ENCODE measurements at regions not wholly inside any gene's neighbourhood (a gene's known extent, or its start where the extent isn't known, plus 50 kb on each side); places are given as distances from the start of the nearest gene placed in this dataset.

DNA sequence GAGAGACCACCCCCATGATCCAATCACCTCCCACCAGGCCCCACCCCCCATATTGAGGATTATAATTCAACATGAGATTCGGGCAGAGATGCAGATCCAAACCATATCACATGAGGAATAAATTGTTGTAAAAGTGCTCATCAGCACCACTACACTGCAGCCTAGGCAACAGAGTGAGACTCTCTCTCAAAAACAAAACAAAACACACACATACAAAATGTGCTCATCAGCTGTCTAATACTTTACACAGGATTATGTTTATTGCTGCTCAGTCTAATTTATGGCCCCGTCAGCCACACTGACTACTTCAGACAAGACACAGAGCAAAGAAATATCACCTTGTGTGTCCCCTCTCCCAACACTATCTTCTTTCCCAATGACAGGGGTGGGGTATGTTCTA lies 72.9 kb upstream of the PPM1J start:
- H3K9ac ChIP-seq: no peak overlapping the region
- H3K27ac ChIP-seq: no peak overlapping the region
- no peaks in the 10 kb centered on the region for H3K36me3 ChIP-seq (ENCODE audit: control insufficient read depth, insufficient read depth, low read length)
- H3K27me3 ChIP-seq (ENCODE audit: control insufficient read depth, insufficient read depth, low read length): no peaks in the 10 kb centered on the region
- TF ChIP-seq, protein P1, sequence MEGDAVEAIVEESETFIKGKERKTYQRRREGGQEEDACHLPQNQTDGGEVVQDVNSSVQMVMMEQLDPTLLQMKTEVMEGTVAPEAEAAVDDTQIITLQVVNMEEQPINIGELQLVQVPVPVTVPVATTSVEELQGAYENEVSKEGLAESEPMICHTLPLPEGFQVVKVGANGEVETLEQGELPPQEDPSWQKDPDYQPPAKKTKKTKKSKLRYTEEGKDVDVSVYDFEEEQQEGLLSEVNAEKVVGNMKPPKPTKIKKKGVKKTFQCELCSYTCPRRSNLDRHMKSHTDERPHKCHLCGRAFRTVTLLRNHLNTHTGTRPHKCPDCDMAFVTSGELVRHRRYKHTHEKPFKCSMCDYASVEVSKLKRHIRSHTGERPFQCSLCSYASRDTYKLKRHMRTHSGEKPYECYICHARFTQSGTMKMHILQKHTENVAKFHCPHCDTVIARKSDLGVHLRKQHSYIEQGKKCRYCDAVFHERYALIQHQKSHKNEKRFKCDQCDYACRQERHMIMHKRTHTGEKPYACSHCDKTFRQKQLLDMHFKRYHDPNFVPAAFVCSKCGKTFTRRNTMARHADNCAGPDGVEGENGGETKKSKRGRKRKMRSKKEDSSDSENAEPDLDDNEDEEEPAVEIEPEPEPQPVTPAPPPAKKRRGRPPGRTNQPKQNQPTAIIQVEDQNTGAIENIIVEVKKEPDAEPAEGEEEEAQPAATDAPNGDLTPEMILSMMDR (IDR thresholded peaks at IDR 0.05): no peak
- H3K79me2 ChIP-seq: no peaks in the 10 kb centered on the region
- H3K4me3 ChIP-seq (ENCODE audit: low read depth, low read length): no peak overlapping the region
- no peak overlapping the region for H2AFZ ChIP-seq
- no peaks in the 10 kb centered on the region for H3K4me1 ChIP-seq
- no peaks in the 10 kb centered on the region for H3K9me3 ChIP-seq (ENCODE audit: control insufficient read depth, low read length)
- no peak overlapping the region for H3K4me2 ChIP-seq (ENCODE audit: low read length)

DNA sequence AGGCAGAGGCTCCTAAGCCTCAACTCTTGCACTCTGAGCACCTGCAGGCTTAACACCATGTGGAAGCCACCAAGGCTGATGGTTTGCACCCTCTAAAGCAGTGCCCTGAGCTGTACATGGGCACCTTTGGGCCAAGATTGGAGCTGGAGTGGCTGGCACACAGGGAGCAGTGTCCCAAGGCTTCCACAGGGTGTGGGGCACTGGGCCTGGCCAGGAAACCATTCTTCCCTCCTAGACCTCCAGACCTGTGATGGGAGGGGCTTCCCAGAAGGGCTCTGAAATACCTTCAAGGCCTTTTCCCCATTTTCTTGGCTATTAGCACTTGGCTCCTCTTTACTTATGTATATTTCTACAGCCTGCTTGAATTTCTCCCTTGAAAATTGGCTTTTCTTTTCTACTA lies 67.9 kb upstream of the PPM1J start:
- Histone ChIP-seq H3K27ac (no peak overlapping the region), H3K27me3 (ENCODE audit: control insufficient read depth, insufficient read depth, low read length) (no peaks in the 10 kb centered on the region), H3K4me2 (ENCODE audit: low read length) (no peak overlapping the region), H3K9ac (no peak overlapping the region), H3K4me1 (no peaks in the 10 kb centered on the region), H3K9me3 (ENCODE audit: control insufficient read depth, low read length) (no peaks in the 10 kb centered on the region), H3K79me2 (no peaks in the 10 kb centered on the region), H3K36me3 (ENCODE audit: control insufficient read depth, insufficient read depth, low read length) (no peaks in the 10 kb centered on the region), H2AFZ (no peak overlapping the region), H3K4me3 (ENCODE audit: low read depth, low read length) (no peak overlapping the region)
- TF ChIP-seq, protein P1 (IDR thresholded peaks at IDR 0.05): no peak

DNA sequence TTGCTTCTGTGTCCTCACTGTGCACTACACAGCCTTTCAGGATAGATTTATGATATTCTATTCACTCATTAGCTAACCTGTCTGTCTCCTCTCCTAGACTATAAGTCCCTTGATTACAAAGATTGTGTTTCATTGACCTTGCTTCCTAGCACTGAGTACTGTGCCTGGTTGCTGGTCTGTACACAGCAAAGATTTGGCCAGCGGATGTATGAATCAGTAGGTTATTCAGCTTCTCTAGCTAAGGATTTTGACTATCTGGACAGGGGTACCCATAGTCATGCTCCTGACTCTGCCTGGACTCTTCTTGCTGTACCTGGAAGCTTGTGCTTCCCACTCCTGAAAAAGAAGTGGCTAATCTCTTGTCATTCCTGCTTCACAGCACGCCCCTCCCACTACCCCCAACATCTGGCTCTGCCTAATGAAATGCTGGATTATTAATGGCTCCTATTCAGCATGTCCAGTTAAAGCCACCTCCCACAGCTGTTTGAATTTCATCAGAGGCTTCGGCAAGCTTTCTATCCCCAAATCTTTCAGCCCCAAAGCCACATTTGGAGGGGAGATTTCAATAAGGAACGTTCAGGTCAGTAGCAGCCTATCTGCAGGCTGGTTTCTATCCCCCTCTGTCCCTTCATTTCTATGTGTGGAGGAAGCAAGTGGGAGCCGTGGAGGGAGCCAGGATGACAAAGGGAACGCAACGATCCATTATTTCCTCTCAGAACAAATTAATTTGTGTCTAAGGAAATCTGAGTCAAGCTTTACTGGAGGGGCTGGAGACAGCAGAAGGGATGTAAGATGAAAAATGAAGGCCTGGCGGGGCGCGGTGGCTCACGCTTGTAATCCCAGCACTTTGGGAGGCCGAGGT lies 64.8 kb upstream of the PPM1J start:
- Histone ChIP-seq H3K4me2 (ENCODE audit: low read length) (no peak overlapping the region), H3K4me3 (ENCODE audit: low read depth, low read length) (no peak overlapping the region), H3K27ac (no peak overlapping the region), H3K79me2 (no peaks in the 10 kb centered on the region), H3K9me3 (ENCODE audit: control insufficient read depth, low read length) (no peaks in the 10 kb centered on the region), H3K4me1 (no peaks in the 10 kb centered on the region), H3K36me3 (ENCODE audit: control insufficient read depth, insufficient read depth, low read length) (no peaks in the 10 kb centered on the region), H3K27me3 (ENCODE audit: control insufficient read depth, insufficient read depth, low read length) (no peaks in the 10 kb centered on the region), H2AFZ (no peak overlapping the region), H3K9ac (no peak overlapping the region)
- TF ChIP-seq, protein P1 (IDR thresholded peaks at IDR 0.05): no peak

DNA sequence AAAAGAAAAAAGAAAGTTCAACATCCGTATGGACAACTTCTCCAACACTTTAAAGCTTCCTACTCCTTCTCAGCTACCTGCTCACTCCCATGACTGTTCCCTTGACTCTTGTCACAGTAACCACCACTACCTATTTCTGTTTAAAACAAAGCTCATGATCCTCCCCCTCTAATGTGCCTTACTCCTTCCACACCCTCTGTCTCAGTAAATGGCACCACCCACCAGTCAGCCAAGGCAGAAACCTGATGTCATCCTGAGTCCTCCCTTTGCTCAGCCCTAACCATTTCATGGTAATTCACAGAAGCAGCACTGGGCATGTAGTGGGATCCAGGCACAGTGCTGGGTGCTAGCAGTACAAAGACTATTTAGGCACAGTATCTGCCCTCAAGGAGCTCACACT lies 63.0 kb upstream of the PPM1J start:
- H3K79me2 ChIP-seq: no peaks in the 10 kb centered on the region
- H3K4me3 ChIP-seq (ENCODE audit: low read depth, low read length): no peak overlapping the region
- no peak overlapping the region for H3K27ac ChIP-seq
- no peaks in the 10 kb centered on the region for H3K36me3 ChIP-seq (ENCODE audit: control insufficient read depth, insufficient read depth, low read length)
- H3K4me1 ChIP-seq: no peaks in the 10 kb centered on the region
- TF ChIP-seq, protein P1 (IDR thresholded peaks at IDR 0.05): no peak
- no peak overlapping the region for H3K4me2 ChIP-seq (ENCODE audit: low read length)
- H3K9ac ChIP-seq: no peak overlapping the region
- H2AFZ ChIP-seq: no peak overlapping the region
- H3K27me3 ChIP-seq (ENCODE audit: control insufficient read depth, insufficient read depth, low read length): no peaks in the 10 kb centered on the region
- H3K9me3 ChIP-seq (ENCODE audit: control insufficient read depth, low read length): no peaks in the 10 kb centered on the region

DNA sequence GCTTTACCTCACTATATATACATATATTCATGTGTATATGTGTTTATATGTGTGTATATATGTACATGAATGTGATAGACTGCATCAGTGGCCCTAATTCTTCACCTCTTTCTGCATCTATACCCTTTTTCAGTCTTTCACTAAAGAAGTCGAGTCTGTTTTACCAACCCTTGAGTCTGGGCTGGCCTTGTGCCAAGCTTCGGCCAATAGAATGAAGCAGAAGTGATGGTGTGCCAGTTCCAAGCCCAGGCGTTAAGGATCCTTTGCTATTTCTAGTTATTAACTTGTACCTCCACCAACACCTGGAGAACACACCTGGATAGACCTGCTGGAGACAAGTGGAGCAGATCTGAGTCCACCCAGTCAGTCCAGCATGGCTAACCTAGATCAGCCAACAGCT lies 61.6 kb upstream of the PPM1J start:
- Histone ChIP-seq H3K4me1 (no peaks in the 10 kb centered on the region), H3K4me2 (ENCODE audit: low read length) (no peak overlapping the region), H3K9me3 (ENCODE audit: control insufficient read depth, low read length) (no peaks in the 10 kb centered on the region), H2AFZ (no peak overlapping the region), H3K27ac (no peak overlapping the region), H3K9ac (no peak overlapping the region), H3K79me2 (no peaks in the 10 kb centered on the region), H3K27me3 (ENCODE audit: control insufficient read depth, insufficient read depth, low read length) (no peaks in the 10 kb centered on the region), H3K4me3 (ENCODE audit: low read depth, low read length) (no peak overlapping the region), H3K36me3 (ENCODE audit: control insufficient read depth, insufficient read depth, low read length) (no peaks in the 10 kb centered on the region)
- TF ChIP-seq, protein P1 (IDR thresholded peaks at IDR 0.05): no peak

All from parathyroid adenoma (tissue), 2 donors.